ENCODE measurements at regions not wholly inside any gene's neighbourhood (a gene's known extent, or its start where the extent isn't known, plus 50 kb on each side); places are given as distances from the start of the nearest gene placed in this dataset.

GRCh38 chr16:22685459-22685830, 128.5 kb upstream of the HS3ST2 start:
- Histone ChIP-seq H3K9me3 (ENCODE audit: low read length) (peaks cover 7% of the 10 kb centered on the region; the same call in 1 of the 2 replicates), H3K4me1 (ENCODE audit: insufficient read depth, low read length, poor library complexity, severe bottlenecking) (no peaks in the 10 kb centered on the region), H3K4me3 (ENCODE audit: low read depth, low read length, poor library complexity, severe bottlenecking) (no peak overlapping the region), H3K27ac (ENCODE audit: low read depth, low read length, poor library complexity, severe bottlenecking) (no peak overlapping the region), H2AFZ (ENCODE audit: low read length) (no peak overlapping the region), H3K36me3 (ENCODE audit: insufficient read depth, low read length) (no peaks in the 10 kb centered on the region), H3K9me2 (ENCODE audit: insufficient read depth, low read length) (no peaks in the 10 kb centered on the region), H3K4me2 (ENCODE audit: low read length) (no peak overlapping the region), H3K79me2 (ENCODE audit: insufficient read depth, low read depth, low read length) (no peaks in the 10 kb centered on the region), H4K20me1 (ENCODE audit: insufficient read depth, low read length) (no peaks in the 10 kb centered on the region)
- ChIA-PET POLR2A (interaction anchor here (1.1 kb wide), 1 partner anchor 11 kb away, joined by 3 read pairs; no protein-coding TSS in a partner anchor), CTCF (ENCODE audit: unreplicated experiment) (no interaction called here)
- DNase-seq (ENCODE audit: low spot score) = no peak
- no TSS peak for BruUV-seq (replicated peaks)
- intact Hi-C loops (cut with micrococcal nuclease; ENCODE audit: unreplicated experiment) = no loop called here
- TF ChIP-seq EZH2phosphoT487 (IDR thresholded peaks at IDR 0.05; ENCODE audit: borderline replicate concordance, low read depth, low read length) (no peak), CTCF (conservative IDR thresholded peaks at IDR 0.05; ENCODE audit: low read length) (no peak)

GRCh38 chr16:22687031-22687530, 126.9 kb upstream of the HS3ST2 start:
- no peak for DNase-seq (ENCODE audit: low spot score)
- POLR2A ChIA-PET = no interaction called here
- H3K4me2 ChIP-seq (ENCODE audit: low read length) = no peak overlapping the region
- H3K4me1 ChIP-seq (ENCODE audit: insufficient read depth, low read length, poor library complexity, severe bottlenecking) = no peaks in the 10 kb centered on the region
- TF ChIP-seq CTCF (conservative IDR thresholded peaks at IDR 0.05; ENCODE audit: low read length) (no peak), EZH2phosphoT487 (IDR thresholded peaks at IDR 0.05; ENCODE audit: borderline replicate concordance, low read depth, low read length) (no peak)
- intact Hi-C loops (cut with micrococcal nuclease; ENCODE audit: unreplicated experiment) = no loop called here
- H3K36me3 ChIP-seq (ENCODE audit: insufficient read depth, low read length) = no peaks in the 10 kb centered on the region
- H2AFZ ChIP-seq (ENCODE audit: low read length) = no peak overlapping the region
- BruUV-seq (replicated peaks) = no TSS peak
- H3K27ac ChIP-seq (ENCODE audit: low read depth, low read length, poor library complexity, severe bottlenecking) = no peak overlapping the region
- H3K4me3 ChIP-seq (ENCODE audit: low read depth, low read length, poor library complexity, severe bottlenecking) = no peak overlapping the region
- H3K9me3 ChIP-seq (ENCODE audit: low read length) = peaks cover 7% of the 10 kb centered on the region; the same call in 1 of the 2 replicates
- CTCF ChIA-PET (ENCODE audit: unreplicated experiment) = no interaction called here
- no peaks in the 10 kb centered on the region for H3K79me2 ChIP-seq (ENCODE audit: insufficient read depth, low read depth, low read length)
- H4K20me1 ChIP-seq (ENCODE audit: insufficient read depth, low read length) = no peaks in the 10 kb centered on the region
- H3K9me2 ChIP-seq (ENCODE audit: insufficient read depth, low read length) = no peaks in the 10 kb centered on the region

GRCh38 chr16:22688463-22688862, 125.5 kb upstream of the HS3ST2 start:
- H3K27ac ChIP-seq (ENCODE audit: low read depth, low read length, poor library complexity, severe bottlenecking) = no peak overlapping the region
- no peaks in the 10 kb centered on the region for H4K20me1 ChIP-seq (ENCODE audit: insufficient read depth, low read length)
- H2AFZ ChIP-seq (ENCODE audit: low read length) = no peak overlapping the region
- no peak overlapping the region for H3K4me2 ChIP-seq (ENCODE audit: low read length)
- H3K4me1 ChIP-seq (ENCODE audit: insufficient read depth, low read length, poor library complexity, severe bottlenecking) = no peaks in the 10 kb centered on the region
- H3K9me2 ChIP-seq (ENCODE audit: insufficient read depth, low read length) = no peaks in the 10 kb centered on the region
- H3K79me2 ChIP-seq (ENCODE audit: insufficient read depth, low read depth, low read length) = no peaks in the 10 kb centered on the region
- BruUV-seq (replicated peaks) = no TSS peak
- intact Hi-C loops (cut with micrococcal nuclease; ENCODE audit: unreplicated experiment) = no loop called here
- TF ChIP-seq CTCF (conservative IDR thresholded peaks at IDR 0.05; ENCODE audit: low read length) (no peak), EZH2phosphoT487 (IDR thresholded peaks at IDR 0.05; ENCODE audit: borderline replicate concordance, low read depth, low read length) (no peak)
- H3K36me3 ChIP-seq (ENCODE audit: insufficient read depth, low read length) = no peaks in the 10 kb centered on the region
- H3K9me3 ChIP-seq (ENCODE audit: low read length) = peaks cover 7% of the 10 kb centered on the region; the same call in 1 of the 2 replicates
- DNase-seq (ENCODE audit: low spot score) = no peak
- POLR2A ChIA-PET = no interaction called here
- CTCF ChIA-PET (ENCODE audit: unreplicated experiment) = no interaction called here
- no peak overlapping the region for H3K4me3 ChIP-seq (ENCODE audit: low read depth, low read length, poor library complexity, severe bottlenecking)

All from OCI-LY7 (cell line).